OCI-M1 (cell line): ENCODE measurements at regions not wholly inside any gene's neighbourhood (a gene's known extent, or its start where the extent isn't known, plus 50 kb on each side); places are given as distances from the start of the nearest gene placed in this dataset.

Experiments
- DNase-seq: peaks from one replicate; lab custom pipeline; 2025; lab: John Stamatoyannopoulos, UW

GRCh38 chr6:167755461-167755860 is 71.2 kb upstream of the AFDN start:
- no peak for DNase-seq

- DNase-seq, result no peak
These were observed 70.1 kb upstream of the AFDN start for GRCh38 chr6:167756597-167756996.

- no peak for DNase-seq
These were observed 69.5 kb upstream of the AFDN start for GRCh38 chr6:167757249-167757648.

GRCh38 chr6:167757821-167758220 is 68.9 kb upstream of the AFDN start:
- DNase-seq, result no peak

DNA sequence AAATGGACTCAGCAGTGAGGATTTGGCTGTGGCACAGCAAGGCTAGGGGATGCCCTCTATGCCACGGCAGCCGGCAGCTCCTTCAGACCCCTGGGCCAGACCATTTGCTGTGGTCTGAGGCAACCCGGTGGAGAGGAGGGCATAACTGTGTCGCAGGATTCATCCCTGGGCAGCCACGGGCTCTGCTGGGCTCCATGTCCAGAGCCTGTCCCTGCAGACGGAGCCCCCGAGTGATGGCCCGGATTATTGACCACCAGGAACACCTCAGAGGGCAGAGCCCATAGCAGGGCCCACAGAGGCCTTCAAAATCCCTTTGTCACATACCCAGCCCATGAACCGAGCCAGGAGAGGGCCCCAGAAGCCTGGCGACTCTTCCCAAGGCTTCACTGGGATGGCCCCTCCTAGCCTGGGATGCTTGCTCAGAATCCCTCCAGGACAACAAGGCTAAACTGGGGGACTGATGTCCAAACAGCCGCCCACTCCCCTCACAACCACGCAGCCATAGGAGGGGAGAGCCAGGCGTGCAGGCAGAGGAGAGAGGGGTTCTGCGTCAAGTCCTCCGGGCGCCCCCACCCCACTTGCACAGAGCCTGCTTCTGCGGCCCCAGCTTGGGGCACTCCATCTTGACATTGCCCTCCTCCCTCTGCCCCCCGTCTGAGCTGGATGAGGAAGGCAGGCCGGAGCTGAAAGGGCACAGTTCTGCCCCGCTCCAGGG is 68.2 kb upstream of the AFDN start:
- no peak for DNase-seq

DNA sequence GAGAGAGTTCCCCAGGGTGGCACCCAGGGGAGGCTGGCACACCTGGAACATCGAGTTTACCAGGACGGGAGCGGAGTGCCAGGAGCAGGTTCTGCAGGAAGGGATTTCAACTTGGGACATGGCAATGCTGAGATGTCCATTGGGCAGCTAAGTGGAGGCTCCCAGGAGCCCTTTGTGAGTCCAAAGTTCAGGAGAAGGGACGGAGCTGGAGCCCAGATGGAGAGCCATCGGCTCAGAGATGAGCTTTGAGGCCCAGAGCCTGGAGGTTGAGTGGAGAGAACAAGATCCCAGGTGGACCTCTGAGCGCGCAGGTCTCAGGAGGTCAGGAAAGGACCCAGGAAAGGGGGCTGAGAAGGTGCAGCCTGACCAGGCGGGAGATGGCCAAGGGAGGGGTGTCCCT is 67.5 kb upstream of the AFDN start:
- DNase-seq, result no peak

- DNase-seq, result no peak
These were observed 66.8 kb upstream of the AFDN start for GRCh38 chr6:167759912-167760311.

DNA sequence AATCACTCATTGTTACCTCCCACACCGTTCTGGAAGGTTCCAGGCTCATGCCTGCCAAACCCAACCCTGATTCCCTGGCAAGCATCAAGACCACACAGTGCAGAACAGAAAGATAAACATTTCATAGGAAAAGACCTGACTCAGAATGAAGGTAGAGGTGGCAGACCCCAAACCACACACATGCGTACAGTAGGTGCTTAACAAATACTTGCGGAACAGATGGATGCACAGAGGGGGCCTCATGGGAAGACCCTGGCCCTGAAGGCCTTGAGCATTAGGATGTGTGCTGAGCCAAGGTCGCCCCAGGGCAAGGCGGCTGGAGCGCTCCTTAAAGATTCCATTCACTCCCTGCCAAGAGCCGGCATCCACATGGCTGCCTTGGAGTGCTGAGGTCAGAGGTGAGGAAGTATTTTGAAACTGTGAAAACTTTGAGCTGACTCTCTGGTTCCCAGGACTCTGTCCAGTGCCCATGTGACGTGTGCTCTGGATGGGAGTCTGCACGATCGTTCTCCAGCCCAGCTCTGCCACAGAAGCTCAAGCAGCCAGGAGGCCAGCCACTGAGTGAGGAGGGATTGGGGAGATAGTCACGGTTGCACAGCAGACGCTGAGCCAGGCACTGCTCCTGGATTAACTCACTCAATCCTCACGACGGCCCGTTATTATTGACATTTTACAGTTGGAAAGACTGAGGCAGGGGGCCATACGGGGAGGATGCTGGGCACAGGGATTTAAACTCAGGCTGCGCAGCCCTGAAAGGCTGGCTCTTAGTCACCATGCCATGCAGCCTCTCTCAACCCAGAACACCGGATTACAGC is 65.5 kb upstream of the AFDN start:
- no peak for DNase-seq

DNA sequence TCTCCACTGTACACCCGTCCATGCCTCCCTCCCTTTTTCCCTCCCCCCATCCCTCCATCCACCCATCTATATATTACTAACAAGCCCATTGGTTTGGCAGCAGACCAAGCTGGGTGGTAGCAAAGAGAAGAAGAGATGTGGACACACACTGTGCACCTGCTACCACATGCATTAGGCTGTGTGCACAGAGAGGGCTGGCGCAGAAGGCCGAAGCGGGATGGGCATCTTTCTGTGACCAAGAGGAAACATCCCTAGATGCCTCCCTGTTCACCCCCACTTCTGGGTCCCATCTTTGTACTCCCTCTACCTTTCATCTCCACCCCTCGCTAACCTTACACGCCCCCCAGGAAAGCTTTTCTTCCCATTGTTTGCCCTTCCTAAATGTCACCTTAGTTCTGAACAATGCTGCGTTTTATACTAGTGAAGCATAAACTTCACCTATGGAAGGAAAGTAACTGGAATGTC is 64.9 kb upstream of the AFDN start:
- DNase-seq, result no peak

DNA sequence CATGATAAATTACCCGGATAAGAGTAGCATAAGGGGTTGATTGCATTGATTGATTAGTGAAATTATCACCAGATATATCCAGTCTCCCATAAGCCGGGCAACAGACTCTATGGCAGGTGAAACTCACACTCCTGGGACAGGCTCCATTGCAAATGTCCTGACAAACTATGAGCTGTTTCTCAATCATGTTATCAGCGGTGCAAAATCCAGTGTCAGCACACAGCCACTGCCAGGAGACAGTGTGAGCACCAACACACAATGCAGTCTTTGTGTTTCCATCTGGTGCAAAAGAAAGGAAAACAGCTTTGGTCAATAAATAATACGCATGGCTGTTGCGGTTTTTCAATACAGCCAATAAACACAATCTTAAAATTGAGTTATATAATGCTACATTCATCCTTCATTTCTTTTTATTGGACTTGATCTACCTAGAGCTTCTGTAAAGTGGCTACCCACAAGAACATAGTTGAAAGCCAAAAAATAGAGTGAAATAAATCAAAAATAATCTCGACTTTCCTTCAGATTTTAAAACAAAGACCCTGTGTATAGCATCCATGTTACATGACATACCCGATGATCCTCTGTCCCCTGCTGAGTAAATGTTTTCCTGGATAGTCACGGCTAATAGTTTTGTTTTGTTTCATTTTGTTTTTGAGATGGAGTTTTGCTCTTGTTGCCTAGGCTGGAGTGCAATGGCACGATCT is 64.3 kb upstream of the AFDN start:
- no peak for DNase-seq

GRCh38 chr6:167763056-167763944 is 63.4 kb upstream of the AFDN start:
- DNase-seq, result no peak

- DNase-seq, result no peak
These were observed 62.5 kb upstream of the AFDN start for GRCh38 chr6:167764215-167764614.

GRCh38 chr6:167764713-167765479 is 61.8 kb upstream of the AFDN start:
- no peak for DNase-seq

DNA sequence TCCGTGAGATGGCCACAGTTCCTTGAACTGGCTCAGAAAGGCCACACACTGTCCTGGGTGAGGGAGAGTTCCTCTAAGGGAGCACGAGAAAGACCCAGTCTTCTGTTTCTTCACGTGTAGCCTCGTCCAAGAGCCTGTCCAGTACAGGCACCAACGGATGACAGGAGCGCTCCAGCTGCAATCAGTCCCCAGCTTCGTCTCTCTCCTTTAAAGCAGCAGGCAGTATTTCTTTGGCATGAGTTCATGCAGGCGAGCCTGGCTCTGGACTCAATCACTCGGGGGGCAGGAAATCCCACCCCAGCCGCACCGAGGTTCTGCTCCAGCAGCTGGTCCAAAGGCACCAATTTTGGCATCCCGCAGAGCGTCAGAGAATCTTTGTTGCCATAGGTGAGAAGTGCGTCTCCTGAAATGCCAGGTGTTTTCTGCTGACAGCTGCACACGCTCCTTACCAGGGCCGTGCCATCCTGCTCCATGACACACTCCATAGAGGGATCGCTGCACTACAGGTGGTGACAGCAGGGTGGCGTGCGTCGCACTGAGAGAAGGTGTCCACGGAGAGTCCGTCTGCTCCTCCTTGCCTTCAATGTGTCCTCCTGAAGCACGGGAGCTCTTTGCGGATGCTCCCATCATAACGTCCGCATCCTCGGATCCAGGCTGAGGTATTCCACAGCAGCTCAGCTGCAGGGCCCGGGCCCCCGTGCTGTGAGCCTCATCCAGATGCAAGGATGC is 59.6 kb upstream of the AFDN start:
- no peak for DNase-seq

DNA sequence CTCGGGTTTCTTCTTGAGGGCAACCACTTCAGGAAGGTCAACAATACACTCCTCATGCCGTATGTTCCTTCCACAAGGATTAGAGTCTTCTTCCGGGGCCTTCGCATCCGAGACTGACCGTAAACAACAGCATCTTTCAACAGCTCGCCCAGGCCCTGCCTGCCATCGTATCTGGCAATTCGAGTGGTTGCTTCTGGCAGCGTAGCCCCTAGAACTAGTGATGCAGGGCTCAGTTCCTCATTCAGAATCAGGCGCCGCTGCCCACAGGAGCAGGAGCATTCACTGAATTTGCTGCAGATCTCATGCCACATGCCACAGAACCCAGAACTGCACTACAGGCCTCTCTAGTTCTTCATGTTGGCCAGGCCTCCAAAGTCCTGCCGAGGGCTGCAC is 59.0 kb upstream of the AFDN start:
- DNase-seq, result no peak

DNA sequence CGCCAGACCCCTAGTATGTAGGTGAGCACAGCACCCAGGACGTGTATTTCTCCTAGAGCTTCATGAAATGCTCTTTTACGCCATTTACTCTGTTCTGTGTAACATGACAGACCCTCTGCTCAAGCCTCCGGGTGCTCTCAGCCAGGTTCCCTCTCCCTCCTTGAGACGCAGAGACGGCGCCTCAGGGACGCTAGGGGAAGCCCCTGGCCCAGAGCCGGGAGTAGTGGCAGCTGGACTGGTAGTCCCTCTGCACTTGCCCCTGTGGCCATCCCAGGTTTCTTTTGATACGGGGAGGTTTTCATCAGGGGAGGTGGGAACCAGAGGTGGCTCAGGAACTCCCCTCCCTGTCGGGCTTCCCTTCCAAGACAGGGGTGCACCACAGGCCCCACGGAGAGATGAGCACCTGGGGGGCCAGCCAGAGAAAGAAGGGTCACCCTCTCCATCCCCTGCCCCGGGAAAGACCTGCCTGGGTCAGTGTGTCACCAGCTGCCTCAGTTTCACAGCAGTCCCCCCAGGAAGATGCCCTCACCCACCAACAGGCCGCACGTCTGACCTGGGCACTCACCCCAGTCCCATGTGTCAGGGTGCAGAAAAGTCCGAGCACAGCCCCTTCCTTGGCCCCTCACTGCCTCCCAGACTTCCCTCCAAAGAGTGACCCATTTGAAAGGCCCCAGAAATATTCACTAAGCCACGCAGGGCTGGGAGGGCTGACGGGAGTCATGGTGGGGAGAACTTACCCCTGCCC is 58.1 kb upstream of the AFDN start:
- no peak for DNase-seq

GRCh38 chr6:167769408-167770190 is 57.1 kb upstream of the AFDN start:
- DNase-seq, result no peak

DNA sequence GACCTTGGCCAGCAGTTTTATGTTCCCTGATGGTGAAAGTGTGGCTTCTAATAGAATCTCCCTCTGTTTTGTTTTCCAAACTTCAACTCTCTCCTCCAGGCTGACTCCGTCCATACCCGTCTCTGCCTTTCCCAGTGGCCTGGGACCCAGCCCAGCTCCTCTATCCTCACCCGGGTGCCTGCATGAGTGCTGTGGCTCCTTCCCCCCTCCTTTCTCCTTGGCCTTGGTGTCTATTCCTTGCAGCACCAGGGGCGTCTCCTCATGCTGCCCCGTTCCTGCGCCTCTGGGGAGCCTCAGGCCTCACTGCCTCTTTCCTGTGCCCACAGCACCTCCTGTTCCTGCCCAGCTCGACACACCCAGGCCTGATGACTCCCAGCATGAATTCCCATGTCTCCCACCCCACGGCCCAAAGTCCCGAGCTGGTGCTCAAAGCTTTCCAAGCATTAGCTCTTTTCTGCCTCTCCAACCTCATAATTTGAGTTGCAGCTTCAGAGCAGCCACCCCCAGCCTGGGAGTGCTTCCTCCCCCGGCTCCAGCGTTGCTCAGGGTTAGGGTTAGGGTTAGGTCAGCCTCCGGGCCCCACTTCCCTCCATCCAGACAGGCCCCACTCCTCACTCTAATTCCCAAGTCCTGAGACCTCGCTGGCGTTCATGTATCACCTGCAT is 56.3 kb upstream of the AFDN start:
- DNase-seq, result no peak
